ENCODE measurements at regions not wholly inside any gene's neighbourhood (a gene's known extent, or its start where the extent isn't known, plus 50 kb on each side); places are given as distances from the start of the nearest gene placed in this dataset.

- no peak overlapping the region for H3K27ac ChIP-seq (ENCODE audit: low read length)
- no peaks in the 10 kb centered on the region for H3K27me3 ChIP-seq (ENCODE audit: control insufficient read depth, insufficient read depth, low read length)
- H3K27ac Mint-ChIP-seq = no peak overlapping the region
- H3K27me3 Mint-ChIP-seq (ENCODE audit: low read depth in 2 of 2) = no peaks in the 10 kb centered on the region
- no peak overlapping the region for H3K4me3 Mint-ChIP-seq
- no peak overlapping the region for H3K4me3 ChIP-seq (ENCODE audit: low read length)
- DNase-seq (no peak), ATAC-seq (no peak)
- H3K4me1 ChIP-seq (ENCODE audit: control insufficient read depth, insufficient read depth, low read length) = no peaks in the 10 kb centered on the region
- no peaks in the 10 kb centered on the region for H3K9me3 ChIP-seq (ENCODE audit: control insufficient read depth, insufficient read depth, low read length)
- WGBS (ENCODE audit: insufficient coverage) = 90% methylated on average over 3 of the region's 3 CpGs
- intact Hi-C loops (cut with micrococcal nuclease) = no loop called here
- no peaks in the 10 kb centered on the region for H3K4me1 Mint-ChIP-seq
- no peaks in the 10 kb centered on the region for H3K36me3 Mint-ChIP-seq
- H3K9me3 Mint-ChIP-seq = peaks cover 4 to 16% of the 10 kb centered on the region in 2 donors
- H3K36me3 ChIP-seq (ENCODE audit: control insufficient read depth, insufficient read depth, low read length) = no peaks in the 10 kb centered on the region
- no peak for TF ChIP-seq CTCF (IDR thresholded peaks at IDR 0.05)
These were observed 297.3 kb downstream of the DHX15 start for GRCh38 chr4:24287096-24287495.

DNA sequence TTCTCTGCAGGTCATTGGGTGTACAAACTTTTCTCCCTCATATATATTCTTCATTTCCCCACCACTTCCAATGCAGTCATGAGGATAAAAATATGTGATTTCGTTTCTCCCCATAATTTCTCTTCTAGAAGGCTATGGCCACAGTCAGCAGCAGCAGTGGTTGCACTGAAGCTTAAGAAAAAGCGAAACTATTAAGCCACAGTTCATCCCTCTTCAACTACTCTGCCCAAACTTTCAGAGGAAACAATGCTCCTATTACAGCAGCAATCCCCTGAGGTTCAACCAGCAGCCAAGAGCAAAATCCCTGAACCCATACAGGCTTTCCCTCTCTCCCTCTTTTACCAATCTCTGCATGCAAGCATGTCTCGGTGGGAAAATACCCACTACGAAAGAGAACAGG, 298.6 kb downstream of the DHX15 start:
- no peak overlapping the region for H3K4me3 ChIP-seq (ENCODE audit: low read length)
- no peaks in the 10 kb centered on the region for H3K36me3 ChIP-seq (ENCODE audit: control insufficient read depth, insufficient read depth, low read length)
- ATAC-seq (no peak), DNase-seq (no peak)
- Mint-ChIP-seq H3K4me1 (no peaks in the 10 kb centered on the region), H3K27me3 (ENCODE audit: low read depth in 2 of 2) (no peaks in the 10 kb centered on the region), H3K4me3 (no peak overlapping the region), H3K36me3 (no peaks in the 10 kb centered on the region), H3K27ac (no peak overlapping the region), H3K9me3 (peaks cover 0 to 9% of the 10 kb centered on the region in 2 donors)
- no peaks in the 10 kb centered on the region for H3K27me3 ChIP-seq (ENCODE audit: control insufficient read depth, insufficient read depth, low read length)
- no peaks in the 10 kb centered on the region for H3K9me3 ChIP-seq (ENCODE audit: control insufficient read depth, insufficient read depth, low read length)
- 66% methylated on average over 4 of the region's 4 CpGs for WGBS (ENCODE audit: insufficient coverage)
- no peak for TF ChIP-seq CTCF (IDR thresholded peaks at IDR 0.05)
- intact Hi-C loops (cut with micrococcal nuclease) = no loop called here
- H3K4me1 ChIP-seq (ENCODE audit: control insufficient read depth, insufficient read depth, low read length) = no peaks in the 10 kb centered on the region
- no peak overlapping the region for H3K27ac ChIP-seq (ENCODE audit: low read length)

DNA sequence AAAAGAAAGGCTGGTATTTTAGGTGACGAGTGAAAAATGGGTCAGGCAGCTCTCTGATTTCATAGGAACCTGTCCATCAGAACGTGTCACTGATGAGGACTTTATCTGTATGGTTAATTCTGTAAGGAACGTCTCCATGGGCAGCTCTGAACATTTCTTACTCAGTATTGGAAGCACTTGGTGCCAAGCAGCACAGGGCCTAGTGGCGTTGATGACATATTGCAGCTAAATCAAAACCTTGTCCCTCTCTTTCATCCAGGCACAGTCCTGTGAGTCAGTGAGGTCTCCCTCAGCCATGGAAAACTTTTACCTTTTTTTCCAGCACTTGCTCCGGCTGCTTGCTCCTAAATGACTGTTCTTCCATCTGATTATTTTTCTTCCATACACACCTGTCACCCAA, 301.9 kb downstream of the DHX15 start:
- no peaks in the 10 kb centered on the region for H3K36me3 ChIP-seq (ENCODE audit: control insufficient read depth, insufficient read depth, low read length)
- H3K27ac Mint-ChIP-seq = no peak overlapping the region
- H3K4me3 Mint-ChIP-seq = no peak overlapping the region
- ATAC-seq (no peak), DNase-seq (no peak)
- H3K9me3 ChIP-seq (ENCODE audit: control insufficient read depth, insufficient read depth, low read length) = no peaks in the 10 kb centered on the region
- H3K36me3 Mint-ChIP-seq = no peaks in the 10 kb centered on the region
- 73% methylated on average over 5 of the region's 5 CpGs for WGBS (ENCODE audit: insufficient coverage)
- no peak overlapping the region for H3K27ac ChIP-seq (ENCODE audit: low read length)
- TF ChIP-seq CTCF (IDR thresholded peaks at IDR 0.05) = no peak
- no peaks in the 10 kb centered on the region for H3K4me1 Mint-ChIP-seq
- intact Hi-C loops (cut with micrococcal nuclease) = no loop called here
- no peak overlapping the region for H3K4me3 ChIP-seq (ENCODE audit: low read length)
- no peaks in the 10 kb centered on the region for H3K27me3 Mint-ChIP-seq (ENCODE audit: low read depth in 2 of 2)
- peaks cover 2 to 10% of the 10 kb centered on the region in 2 donors for H3K9me3 Mint-ChIP-seq
- H3K4me1 ChIP-seq (ENCODE audit: control insufficient read depth, insufficient read depth, low read length) = no peaks in the 10 kb centered on the region
- H3K27me3 ChIP-seq (ENCODE audit: control insufficient read depth, insufficient read depth, low read length) = no peaks in the 10 kb centered on the region

DNA sequence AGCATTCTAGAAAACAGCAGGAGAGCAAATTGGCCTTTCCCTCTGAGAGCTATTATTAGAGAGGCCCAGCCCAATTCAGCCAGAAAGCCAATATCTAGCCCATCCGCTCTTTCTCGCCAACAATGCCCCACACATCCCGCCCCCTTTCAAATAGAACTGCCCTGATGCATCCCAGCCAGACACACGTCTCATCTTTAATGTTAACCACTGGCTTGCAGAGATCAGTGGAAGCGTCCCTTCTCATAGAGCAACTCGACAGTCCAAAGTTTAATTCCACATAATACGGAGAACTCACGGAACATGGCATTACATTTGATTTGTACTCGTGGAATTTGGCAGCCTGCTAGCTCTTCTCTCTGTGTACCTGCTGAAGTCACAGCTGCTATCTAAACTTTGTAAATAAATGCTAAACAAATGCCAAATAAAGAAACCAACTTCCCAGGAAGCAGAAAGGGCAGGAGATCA, 304.4 kb downstream of the DHX15 start:
- intact Hi-C loops (cut with micrococcal nuclease) = no loop called here

More for the DNA sequence above, 304.4 kb downstream of the DHX15 start:
- Mint-ChIP-seq H3K4me3 (no peak overlapping the region), H3K27me3 (ENCODE audit: low read depth in 2 of 2) (no peaks in the 10 kb centered on the region), H3K9me3 (peaks cover 2 to 12% of the 10 kb centered on the region in 2 donors), H3K36me3 (no peaks in the 10 kb centered on the region), H3K27ac (no peak overlapping the region), H3K4me1 (no peaks in the 10 kb centered on the region)
- Histone ChIP-seq H3K27ac (ENCODE audit: low read length) (no peak overlapping the region), H3K4me1 (ENCODE audit: control insufficient read depth, insufficient read depth, low read length) (no peaks in the 10 kb centered on the region), H3K4me3 (ENCODE audit: low read length) (no peak overlapping the region), H3K9me3 (ENCODE audit: control insufficient read depth, insufficient read depth, low read length) (no peaks in the 10 kb centered on the region), H3K36me3 (ENCODE audit: control insufficient read depth, insufficient read depth, low read length) (no peaks in the 10 kb centered on the region), H3K27me3 (ENCODE audit: control insufficient read depth, insufficient read depth, low read length) (no peaks in the 10 kb centered on the region)
- DNase-seq (no peak), ATAC-seq (no peak)
- TF ChIP-seq CTCF (IDR thresholded peaks at IDR 0.05) = no peak
- WGBS (ENCODE audit: insufficient coverage) = 79% methylated on average over 9 of the region's 9 CpGs
